HG02678 (cell line): ENCODE measurements at regions not wholly inside any gene's neighbourhood (a gene's known extent, or its start where the extent isn't known, plus 50 kb on each side); places are given as distances from the start of the nearest gene placed in this dataset.
"Not testable (repeated sequence)": the region's sequence is repeated elsewhere in the genome, so short reads cannot be mapped to it uniquely, and the experiment has no call there.

Experiments
- ATAC-seq: cut with Tn5 transposase; IDR thresholded peaks from one replicate; pipeline ENCODE4 v1.9.1; 2021; ENCODE audit warnings: mild to moderate bottlenecking, moderate library complexity; ENCODE audit not compliant: unreplicated experiment

- ATAC-seq: no peak
These were observed 50.6 kb upstream of the EHBP1 start for GRCh38 chr2:62654876-62655359.

GRCh38 chr2:62654423-62654791 is 51.1 kb upstream of the EHBP1 start:
- ATAC-seq: no peak

GRCh38 chr2:62653582-62654422 is 51.7 kb upstream of the EHBP1 start:
- ATAC-seq: no peak

GRCh38 chr2:62649087-62649486 is 56.4 kb upstream of the EHBP1 start:
- not testable (repeated sequence) for ATAC-seq

- ATAC-seq: no peak
These were observed 62.4 kb upstream of the EHBP1 start for GRCh38 chr2:62643100-62643471.

- no peak for ATAC-seq
These were observed 62.9 kb upstream of the EHBP1 start for GRCh38 chr2:62642429-62643099.

GRCh38 chr2:62641936-62642335 is 63.6 kb upstream of the EHBP1 start:
- ATAC-seq: no peak

- ATAC-seq: no peak
These were observed 64.1 kb upstream of the EHBP1 start for GRCh38 chr2:62641410-62641843.

GRCh38 chr2:62631160-62632085 is 74.1 kb upstream of the EHBP1 start:
- ATAC-seq: no peak

- not testable (repeated sequence) for ATAC-seq
These were observed 75.3 kb upstream of the EHBP1 start for GRCh38 chr2:62630206-62630605.

- not testable (repeated sequence) for ATAC-seq
These were observed 76.2 kb upstream of the EHBP1 start for GRCh38 chr2:62629310-62629709.

- no peak for ATAC-seq
These were observed 77.8 kb upstream of the EHBP1 start for GRCh38 chr2:62627667-62628066.

- ATAC-seq: no peak
These were observed 80.7 kb upstream of the EHBP1 start for GRCh38 chr2:62624855-62625254.

- ATAC-seq: not testable (repeated sequence)
These were observed 89.0 kb upstream of the EHBP1 start for GRCh38 chr2:62616486-62616885.

- no peak for ATAC-seq
These were observed 93.7 kb upstream of the EHBP1 start for GRCh38 chr2:62611854-62612253.

GRCh38 chr2:62605471-62605870 is 99.5 kb upstream of the TMEM17 start:
- ATAC-seq: not testable (repeated sequence)

- no peak for ATAC-seq
These were observed 98.3 kb upstream of the TMEM17 start for GRCh38 chr2:62604336-62604735.

- ATAC-seq: no peak
These were observed 97.2 kb upstream of the TMEM17 start for GRCh38 chr2:62603154-62603712.

GRCh38 chr2:62599674-62600410 is 93.8 kb upstream of the TMEM17 start:
- ATAC-seq: not testable (repeated sequence)

GRCh38 chr2:62597323-62597722 is 91.3 kb upstream of the TMEM17 start:
- no peak for ATAC-seq
